8988T (cell line): ENCODE measurements at regions not wholly inside any gene's neighbourhood (a gene's known extent, or its start where the extent isn't known, plus 50 kb on each side); places are given as distances from the start of the nearest gene placed in this dataset.

Experiments
- DNase-seq: peaks from one replicate; pipeline ENCODE4 v3.0.0; 2011

GRCh38 chr19:29324291-29324680 lies 111.3 kb upstream of the UQCRFS1 start:
- DNase-seq: no peak

GRCh38 chr19:29324717-29325116 lies 111.8 kb upstream of the UQCRFS1 start:
- no peak for DNase-seq

GRCh38 chr19:29325241-29325975 lies 112.5 kb upstream of the UQCRFS1 start:
- no peak for DNase-seq

DNA sequence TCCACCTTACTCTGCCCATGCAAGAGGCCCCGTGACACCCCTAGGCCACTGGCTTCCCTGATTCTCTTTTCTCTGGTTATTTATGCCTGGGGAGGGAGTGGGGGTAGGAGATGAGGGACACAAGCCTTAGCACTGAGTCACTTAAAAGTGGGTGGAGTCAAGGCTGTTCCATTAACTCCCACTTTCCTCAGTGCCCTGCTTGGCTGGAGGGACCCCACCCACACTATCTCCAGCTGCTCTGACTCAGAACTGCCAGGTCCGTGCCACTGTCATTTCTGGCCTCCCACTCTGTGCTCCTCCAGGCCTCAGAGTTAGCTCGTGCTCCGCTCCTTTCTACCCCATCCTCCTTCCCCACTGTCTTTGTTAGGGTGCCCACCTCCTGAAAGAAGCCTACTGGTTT lies 113.4 kb upstream of the UQCRFS1 start:
- no peak for DNase-seq

DNA sequence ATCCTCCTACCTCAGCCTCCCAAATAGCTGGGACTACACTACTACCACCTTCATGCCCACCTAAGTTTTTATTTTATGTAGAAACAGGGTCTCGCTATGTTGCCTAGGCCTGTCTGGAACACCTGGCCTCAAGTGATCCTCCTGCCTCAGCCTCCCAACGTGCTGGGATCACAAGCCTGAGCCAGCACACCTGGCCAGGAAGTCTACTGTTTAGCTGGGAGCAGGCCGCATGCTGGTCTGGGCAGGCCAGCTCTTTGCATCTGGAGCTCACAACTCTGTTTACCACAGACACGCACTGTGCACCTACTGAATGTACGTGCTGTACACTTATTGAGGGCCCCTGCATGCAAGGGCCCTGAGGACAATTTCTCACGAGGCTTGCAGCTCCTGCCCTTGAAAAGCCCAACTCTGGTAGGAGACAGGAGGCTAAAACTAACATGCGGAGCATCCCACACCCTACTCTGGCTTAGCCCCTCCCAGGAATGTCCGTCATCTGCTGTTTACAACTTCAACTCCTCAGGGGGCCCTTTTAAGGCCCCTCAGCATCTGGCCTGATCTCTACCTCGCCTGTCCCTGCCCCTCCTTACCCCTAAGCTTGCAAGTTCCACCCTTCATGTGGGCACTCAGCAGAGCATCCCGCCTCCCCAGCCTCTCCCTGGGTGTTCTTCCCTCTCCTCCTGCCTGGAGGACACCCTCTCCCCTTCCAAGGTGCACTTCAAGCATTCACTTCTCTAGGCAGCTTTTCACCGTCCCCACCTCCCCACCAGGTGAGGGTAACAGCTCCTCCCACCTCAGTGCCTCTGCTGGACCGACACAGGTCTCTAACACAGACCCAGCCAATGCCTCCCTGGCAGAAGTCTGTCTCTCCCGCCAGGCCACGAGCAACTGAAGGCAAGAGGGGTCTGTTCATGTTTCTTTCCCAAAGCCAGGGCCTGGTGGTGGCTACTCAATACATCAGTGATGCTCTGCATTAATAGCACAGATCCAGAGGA lies 114.2 kb upstream of the UQCRFS1 start:
- DNase-seq: no peak

GRCh38 chr19:29328586-29328985 lies 115.6 kb upstream of the UQCRFS1 start:
- no peak for DNase-seq

GRCh38 chr19:29329460-29330134 lies 116.6 kb upstream of the UQCRFS1 start:
- DNase-seq: no peak

GRCh38 chr19:29336425-29336824 lies 123.5 kb upstream of the UQCRFS1 start:
- DNase-seq: no peak

DNA sequence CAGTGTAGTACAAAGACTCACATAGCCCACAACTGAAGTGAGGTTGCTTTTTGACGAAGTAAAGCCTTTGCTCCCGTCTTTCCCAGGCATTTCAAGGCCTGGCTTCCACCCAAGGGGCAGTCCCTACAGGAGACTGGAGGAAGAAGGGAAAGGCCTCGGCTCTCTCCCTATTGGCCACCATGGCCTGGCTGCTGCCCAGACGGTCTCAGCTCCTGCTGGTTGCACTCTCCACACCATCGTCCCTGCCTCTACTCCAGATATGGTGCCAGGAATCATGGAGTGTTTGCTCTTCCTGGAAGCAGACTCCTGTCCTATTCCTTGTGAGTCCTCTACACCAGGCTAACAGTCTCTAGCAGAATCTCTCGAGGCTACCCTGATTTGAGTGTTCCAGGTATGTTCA lies 124.1 kb upstream of the UQCRFS1 start:
- DNase-seq: no peak

GRCh38 chr19:29338480-29338879 lies 125.5 kb upstream of the UQCRFS1 start:
- DNase-seq: no peak

DNA sequence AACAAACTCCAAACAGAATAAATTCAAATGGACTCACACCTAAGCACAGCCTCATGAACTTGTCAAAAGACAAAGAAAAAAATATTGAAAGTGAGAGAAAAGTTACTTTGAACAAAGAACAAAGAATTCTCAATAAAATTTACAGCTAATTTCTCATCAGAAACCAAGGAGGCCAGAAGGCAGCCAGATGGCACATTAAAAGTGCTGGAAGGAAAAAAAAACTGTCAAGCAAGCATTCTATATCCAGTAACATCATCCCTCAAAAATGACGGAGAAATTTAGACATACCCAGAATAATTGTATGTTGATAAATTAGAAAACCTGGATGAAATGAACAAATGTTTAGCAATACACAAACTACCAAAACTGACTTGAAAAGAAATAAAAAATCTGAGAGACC lies 129.8 kb upstream of the UQCRFS1 start:
- DNase-seq: no peak

DNA sequence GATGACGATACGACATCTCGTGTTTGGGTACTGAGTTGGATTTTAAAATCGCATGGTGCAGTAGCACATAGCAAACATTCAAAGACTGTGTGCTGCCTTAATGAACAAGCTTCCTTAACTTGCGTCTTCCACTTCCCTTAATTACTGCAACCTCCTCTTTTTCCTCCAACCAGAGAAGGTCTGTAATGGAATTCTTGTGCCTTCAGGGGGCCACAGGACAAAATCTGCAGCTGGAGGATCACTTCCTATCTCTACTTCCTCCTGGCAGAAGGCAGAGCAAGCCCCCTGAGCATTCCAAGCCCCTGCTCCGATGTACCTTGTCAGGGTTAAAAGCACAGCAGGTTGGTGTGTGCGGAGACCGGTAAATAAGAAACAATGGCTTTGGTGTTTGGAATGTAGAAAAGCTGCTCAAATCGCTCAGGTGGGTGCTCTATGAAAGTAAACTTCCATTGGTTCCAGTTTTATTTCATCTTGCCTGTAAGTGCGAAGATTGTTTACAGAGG lies 151.3 kb upstream of the UQCRFS1 start:
- DNase-seq: no peak

GRCh38 chr19:29364999-29365398 lies 152.0 kb upstream of the UQCRFS1 start:
- DNase-seq: no peak

- DNase-seq: no peak
Observed at GRCh38 chr19:29365836-29366417, 153.0 kb upstream of the UQCRFS1 start.

GRCh38 chr19:29366757-29367156 lies 153.8 kb upstream of the UQCRFS1 start:
- DNase-seq: no peak

GRCh38 chr19:29367791-29368222 lies 154.9 kb upstream of the UQCRFS1 start:
- DNase-seq: no peak

DNA sequence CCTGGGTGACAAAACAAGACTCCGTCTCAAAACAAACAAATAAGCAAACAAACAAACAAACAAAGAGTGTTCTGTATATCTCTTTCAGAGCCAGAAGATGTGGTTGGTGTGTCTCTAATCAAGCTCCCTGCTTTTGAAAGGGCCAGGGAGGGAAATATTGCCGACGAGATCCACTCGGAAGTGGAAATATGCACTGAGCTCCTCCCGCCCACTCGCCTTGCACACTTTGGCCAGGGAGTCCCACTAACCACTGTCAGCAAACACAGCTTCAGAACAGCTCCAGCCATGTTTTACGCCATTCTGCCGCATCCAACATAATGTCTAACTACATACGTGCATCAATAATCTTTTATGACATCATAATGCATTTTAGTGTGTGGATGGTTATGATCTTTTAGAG lies 155.5 kb upstream of the VSTM2B start:
- DNase-seq: no peak

DNA sequence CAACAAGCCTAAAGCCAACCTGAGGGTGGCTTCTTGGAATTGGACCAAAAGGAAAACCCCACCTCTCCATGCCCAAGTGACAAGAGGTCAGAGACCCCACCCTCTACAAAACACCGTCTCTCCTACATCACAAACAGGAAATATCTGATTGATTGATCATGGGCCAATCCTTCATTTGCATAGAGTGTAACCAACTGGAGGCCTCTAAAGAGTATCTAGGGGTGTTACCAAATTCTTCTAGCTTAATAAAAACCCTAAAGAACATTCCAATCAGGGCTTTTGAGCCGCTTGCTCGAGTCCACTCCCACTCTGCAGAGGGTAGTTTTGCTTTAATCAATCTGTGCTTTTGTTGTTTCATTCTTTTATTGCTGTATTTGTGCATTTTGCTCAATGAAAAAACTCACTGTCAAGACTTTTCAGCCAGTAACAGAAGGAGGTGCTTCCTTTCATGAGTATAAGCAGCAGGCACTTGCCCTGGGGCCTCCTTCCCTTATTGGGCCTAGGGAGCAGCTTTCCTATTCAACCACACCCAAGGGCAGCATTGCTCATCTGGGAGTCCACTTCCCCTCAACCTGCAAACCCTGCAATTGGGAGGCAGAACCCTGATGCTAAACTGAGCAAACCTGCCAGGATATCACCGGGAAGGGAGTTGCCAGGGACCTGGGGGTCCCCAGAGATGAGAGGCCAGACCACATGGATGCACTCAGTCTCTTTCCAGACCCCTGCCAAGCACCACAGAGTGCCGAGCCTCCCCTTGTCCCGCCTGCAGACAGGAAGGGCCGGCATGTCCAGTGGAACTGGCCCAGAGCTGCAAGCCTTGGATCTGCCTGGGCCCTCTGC lies 154.3 kb upstream of the VSTM2B start:
- DNase-seq: no peak

- no peak for DNase-seq
Observed at GRCh38 chr19:29372091-29372415, 153.7 kb upstream of the VSTM2B start.

DNA sequence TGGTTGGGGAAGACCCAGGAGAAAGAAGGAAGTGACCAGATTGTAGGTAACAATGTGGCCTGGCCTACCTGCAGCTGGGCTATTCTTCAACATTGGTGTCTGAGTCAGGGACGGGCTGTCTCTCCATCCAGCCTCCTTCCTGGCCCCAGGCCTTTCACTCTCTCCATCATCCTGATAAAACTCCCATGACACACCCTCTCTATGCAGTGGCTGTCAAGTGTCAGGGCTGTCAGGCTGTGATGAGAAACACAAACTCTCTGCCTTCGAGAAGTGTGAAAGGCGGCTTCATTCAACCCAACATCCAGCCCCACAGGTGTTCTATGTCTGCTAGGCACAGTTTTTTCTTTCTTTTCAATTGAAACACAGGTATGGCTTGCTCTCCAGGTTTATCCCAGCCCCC lies 153.3 kb upstream of the VSTM2B start:
- no peak for DNase-seq

- no peak for DNase-seq
Observed at GRCh38 chr19:29372921-29373797, 152.6 kb upstream of the VSTM2B start.
